ENCODE measurements at regions not wholly inside any gene's neighbourhood (a gene's known extent, or its start where the extent isn't known, plus 50 kb on each side); places are given as distances from the start of the nearest gene placed in this dataset.

- TF ChIP-seq CTCF (IDR thresholded peaks at IDR 0.05; ENCODE audit: insufficient read depth, low read depth, low read length): no peak
- no peak for TF ChIP-seq EZH2 (IDR thresholded peaks at IDR 0.05; ENCODE audit: insufficient read depth, low read length)
These were observed 341.6 kb upstream of the PIK3R1 start for GRCh38 chr5:67873935-67874334.

Data from astrocyte (in vitro differentiated cells and primary cell).